Heart right ventricle (tissue), 16 donors: ENCODE measurements at regions not wholly inside any gene's neighbourhood (a gene's known extent, or its start where the extent isn't known, plus 50 kb on each side); places are given as distances from the start of the nearest gene placed in this dataset.

Experiments
- ATAC-seq, 8 donors: fragments of 200-7000 bp; cut with Tn5 transposase; one replicate each; pipeline ENCODE4 v1.9.1; 2020; ENCODE audit warnings: mild to moderate bottlenecking in 8 of 8, moderate library complexity in 8 of 8, moderate number of reproducible peaks in 1 of 8
- DNase-seq, 2 donors: peaks; one replicate each; pipeline ENCODE4 v3.0.0-alpha.2; 2020
- H3K27ac ChIP-seq, 10 donors: fragments of 200-600 bp; sonication (generic) in 2 of 10; one replicate each; pipeline versions ENCODE4 v1.5.0 to v1.8.0; 2020 to 2022; ENCODE audit warnings: mild to moderate bottlenecking in 3 of 10
- H3K27me3 ChIP-seq, 7 donors: fragments of 200-600 bp; one replicate each; pipeline ENCODE4 v1.8.0; 2021 to 2022; ENCODE audit warnings: mild to moderate bottlenecking in 2 of 7
- H3K36me3 ChIP-seq, 9 donors: fragments of 200-600 bp; sonication (generic) in 1 of 9; one replicate each; pipeline versions ENCODE4 v1.5.0 to v1.8.0; 2020 to 2022; ENCODE audit warnings: mild to moderate bottlenecking in 2 of 9
- H3K4me1 ChIP-seq, 9 donors: fragments of 200-600 bp; sonication (generic) in 1 of 9; one replicate each; pipeline versions ENCODE4 v1.5.0 to v1.8.0; 2020 to 2022; ENCODE audit warnings: mild to moderate bottlenecking in 4 of 9
- H3K4me3 ChIP-seq, 10 donors: fragments of 200-600 bp; sonication (generic) in 2 of 10; one replicate each; pipeline versions ENCODE4 v1.5.0 to v1.8.0; 2020 to 2022; ENCODE audit warnings: mild to moderate bottlenecking in 7 of 10, moderate library complexity in 2 of 10
- H3K9me3 ChIP-seq, 11 donors: fragments of 200-600 bp in 10 of 11; sonication (generic) in 2 of 11; one replicate each; pipeline versions ENCODE4 v1.5.0 to v1.8.0; 2013 to 2022; ENCODE audit warnings: mild to moderate bottlenecking in 2 of 11, control low read depth in 1 of 11, moderate library complexity in 1 of 11
- WGBS, 2 donors: extraction: QIAGEN DNeasy Blood & Tissue Kit; methylation state at CpG; one replicate each; pipeline ENCODE4 v1.1.7; 2013; ENCODE audit warnings: inconsistent platforms in 1 of 2; 5-methylcytosine and 5-hydroxymethylcytosine counted together
- intact Hi-C, 10 donors: fragments of 100-400 bp; cut with DNase I; formaldehyde crosslinking; loops; one replicate each; pipeline versions ENCODE4 v1.11.1 to v1.14.2; 2022
- TF ChIP-seq, protein P1 (sequence below), 9 donors: fragments of 200-600 bp; sonication (generic) in 2 of 9; IDR thresholded peaks; one replicate each; pipeline versions ENCODE4 v1.5.0 to v1.8.0; 2021 to 2022; ENCODE audit warnings: antibody characterized with exemption in 9 of 9, mild to moderate bottlenecking in 5 of 9, moderate library complexity in 1 of 9
- donor health status: Arrhythmogenic right ventricular cardiomyopathy.
- donor health status: ischemic (EF 13 %, LVEDD 7.1; RV severe dilation, severe dysfunction).
- donor health status: healthy with polysubstance abuse.
- donor health status: DM: no; HTN: yes; CAD: no.
- donor health status: DM: no; HTN: no; CAD: no.
- donor health status: ischemic (EF 25% LVEDD 6.9; RV normal size, moderate dysfunction).
- donor health status: ischemic (EF 25% LVEDD 5.7; RV mildly dilated, moderate dysfunction).
- donor health status: healthy.
- donor health status: DM: yes; HTN: yes; CAD: no.
- donor health status: Ischemic cardiomyopathy.
- donor health status: ischemic (EF 35%, LVEDD 5.7; RV mildly dilated, moderate dysfunction).
- donor health status: nonischemic (EF 11% LVEDD 7.7; RV severe dilation, severe dysfunction).
- donor health status: DM: yes; HTN: yes; CAD: no.
- donor health status: PGD.
- donor health status: ischemic (EF 29% LVEDD 5.4; RV normal size, mild dysfunction).
- donor health status: nonischemic (EF 23%, LVEDD 6.1; RV moderate dilation, normal function).

DNA sequence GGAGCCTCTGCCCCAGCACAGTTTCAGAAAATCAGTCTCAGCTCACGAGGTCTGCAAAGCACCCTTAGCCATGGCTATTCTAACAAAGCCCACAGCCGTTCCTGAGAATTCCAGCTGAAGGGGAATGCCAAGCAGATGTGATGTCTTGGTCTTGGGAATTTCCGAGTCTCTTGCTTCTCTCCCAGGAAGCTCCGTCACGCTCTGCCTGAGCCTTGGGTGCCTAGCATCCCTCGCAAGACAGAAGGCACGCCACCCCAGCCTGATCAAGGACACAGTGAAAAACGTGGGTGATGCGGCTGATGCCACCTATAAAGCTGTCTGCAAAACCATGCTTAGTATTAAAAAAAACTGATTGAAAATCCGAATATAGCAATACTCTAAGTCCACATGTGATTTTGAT is 254.6 kb downstream of the SH3BP4 start:
- H3K4me1 ChIP-seq, result no peaks in the 10 kb centered on the region
- peaks cover 0 to 32% (median 21%) of the 10 kb centered on the region in 7 donors for H3K27me3 ChIP-seq
- TF ChIP-seq, protein P1, sequence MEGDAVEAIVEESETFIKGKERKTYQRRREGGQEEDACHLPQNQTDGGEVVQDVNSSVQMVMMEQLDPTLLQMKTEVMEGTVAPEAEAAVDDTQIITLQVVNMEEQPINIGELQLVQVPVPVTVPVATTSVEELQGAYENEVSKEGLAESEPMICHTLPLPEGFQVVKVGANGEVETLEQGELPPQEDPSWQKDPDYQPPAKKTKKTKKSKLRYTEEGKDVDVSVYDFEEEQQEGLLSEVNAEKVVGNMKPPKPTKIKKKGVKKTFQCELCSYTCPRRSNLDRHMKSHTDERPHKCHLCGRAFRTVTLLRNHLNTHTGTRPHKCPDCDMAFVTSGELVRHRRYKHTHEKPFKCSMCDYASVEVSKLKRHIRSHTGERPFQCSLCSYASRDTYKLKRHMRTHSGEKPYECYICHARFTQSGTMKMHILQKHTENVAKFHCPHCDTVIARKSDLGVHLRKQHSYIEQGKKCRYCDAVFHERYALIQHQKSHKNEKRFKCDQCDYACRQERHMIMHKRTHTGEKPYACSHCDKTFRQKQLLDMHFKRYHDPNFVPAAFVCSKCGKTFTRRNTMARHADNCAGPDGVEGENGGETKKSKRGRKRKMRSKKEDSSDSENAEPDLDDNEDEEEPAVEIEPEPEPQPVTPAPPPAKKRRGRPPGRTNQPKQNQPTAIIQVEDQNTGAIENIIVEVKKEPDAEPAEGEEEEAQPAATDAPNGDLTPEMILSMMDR (IDR thresholded peaks at IDR 0.05), result no peak
- no peak for ATAC-seq
- H3K4me3 ChIP-seq, result no peak overlapping the region
- H3K9me3 ChIP-seq, result peaks cover 0 to 8% (median 0%) of the 10 kb centered on the region in 11 donors
- H3K27ac ChIP-seq, result no peak overlapping the region
- H3K36me3 ChIP-seq, result no peaks in the 10 kb centered on the region
- 76 to 82% methylated on average over 10 of the region's 10 CpGs for WGBS, 2 donors
- intact Hi-C loops, result no loop called here
- DNase-seq, result no peak

DNA sequence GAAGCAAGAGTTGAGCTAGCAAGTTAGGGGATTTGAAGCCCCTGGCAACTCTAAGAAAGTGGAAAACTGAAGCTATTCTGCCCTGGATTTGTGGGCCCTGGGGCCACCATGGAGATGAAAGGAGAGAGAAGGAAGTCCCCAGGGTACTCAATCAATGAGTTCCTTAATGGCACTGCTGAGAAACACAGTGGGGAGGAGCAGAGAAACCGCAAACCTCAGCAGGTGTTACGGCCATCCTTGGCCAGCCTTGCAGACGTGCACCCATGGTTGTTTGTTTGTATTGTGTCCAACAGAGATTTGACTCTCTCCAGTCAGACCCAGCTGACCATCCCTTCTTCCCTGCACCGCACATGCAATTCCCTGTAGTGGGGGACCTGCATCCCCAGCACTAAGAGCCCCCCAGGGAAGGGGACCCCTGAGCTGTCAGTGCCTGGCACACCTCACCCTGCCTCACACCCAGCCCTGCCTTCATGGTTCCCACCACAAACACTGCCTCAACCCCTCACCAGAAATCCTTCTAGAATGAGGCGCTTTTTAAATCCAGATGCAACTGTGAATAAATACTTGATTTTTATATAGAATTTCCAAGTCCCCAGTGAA is 255.3 kb downstream of the SH3BP4 start:
- WGBS, 2 donors, result 52 to 61% methylated on average over 5 of the region's 5 CpGs
- H3K4me3 ChIP-seq, result no peak overlapping the region
- no peak for ATAC-seq
- H3K4me1 ChIP-seq, result no peaks in the 10 kb centered on the region
- no peak for DNase-seq
- H3K27me3 ChIP-seq, result peaks cover 0 to 32% (median 21%) of the 10 kb centered on the region in 7 donors
- TF ChIP-seq, protein P1 (IDR thresholded peaks at IDR 0.05), result no peak
- H3K9me3 ChIP-seq, result peaks cover 0 to 8% (median 0%) of the 10 kb centered on the region in 11 donors
- intact Hi-C loops, result no loop called here
- H3K27ac ChIP-seq, result no peak overlapping the region
- no peaks in the 10 kb centered on the region for H3K36me3 ChIP-seq

DNA sequence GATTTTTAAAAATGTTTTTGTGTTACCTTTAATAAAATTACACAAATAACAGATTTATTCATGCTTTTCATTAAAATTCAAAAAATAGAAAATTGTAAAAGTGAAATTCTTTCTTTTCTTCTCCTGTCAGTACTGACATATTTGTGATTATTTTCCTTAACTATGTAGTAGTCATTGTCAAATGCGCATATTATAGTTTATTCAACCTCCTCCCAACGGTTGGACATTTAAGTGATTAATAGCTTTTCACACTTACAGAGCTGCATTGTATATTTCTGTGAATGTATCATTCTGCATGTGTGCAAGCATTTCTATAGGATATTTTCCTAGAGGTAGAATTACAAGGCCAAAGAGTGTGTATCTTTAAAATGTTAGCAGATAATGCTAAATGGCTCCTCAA is 259.2 kb downstream of the SH3BP4 start:
- ATAC-seq (no peak), DNase-seq (no peak)
- intact Hi-C loops, result no loop called here
- H3K9me3 ChIP-seq, result peaks cover 0 to 8% (median 0%) of the 10 kb centered on the region in 11 donors
- no peak overlapping the region for H3K27ac ChIP-seq
- WGBS, 2 donors, result 35 to 43% methylated on average over 2 of the region's 2 CpGs
- no peaks in the 10 kb centered on the region for H3K36me3 ChIP-seq
- no peak overlapping the region for H3K4me3 ChIP-seq
- peaks cover 0 to 34% (median 23%) of the 10 kb centered on the region in 7 donors for H3K27me3 ChIP-seq
- H3K4me1 ChIP-seq, result no peaks in the 10 kb centered on the region
- TF ChIP-seq, protein P1 (IDR thresholded peaks at IDR 0.05), result no peak

DNA sequence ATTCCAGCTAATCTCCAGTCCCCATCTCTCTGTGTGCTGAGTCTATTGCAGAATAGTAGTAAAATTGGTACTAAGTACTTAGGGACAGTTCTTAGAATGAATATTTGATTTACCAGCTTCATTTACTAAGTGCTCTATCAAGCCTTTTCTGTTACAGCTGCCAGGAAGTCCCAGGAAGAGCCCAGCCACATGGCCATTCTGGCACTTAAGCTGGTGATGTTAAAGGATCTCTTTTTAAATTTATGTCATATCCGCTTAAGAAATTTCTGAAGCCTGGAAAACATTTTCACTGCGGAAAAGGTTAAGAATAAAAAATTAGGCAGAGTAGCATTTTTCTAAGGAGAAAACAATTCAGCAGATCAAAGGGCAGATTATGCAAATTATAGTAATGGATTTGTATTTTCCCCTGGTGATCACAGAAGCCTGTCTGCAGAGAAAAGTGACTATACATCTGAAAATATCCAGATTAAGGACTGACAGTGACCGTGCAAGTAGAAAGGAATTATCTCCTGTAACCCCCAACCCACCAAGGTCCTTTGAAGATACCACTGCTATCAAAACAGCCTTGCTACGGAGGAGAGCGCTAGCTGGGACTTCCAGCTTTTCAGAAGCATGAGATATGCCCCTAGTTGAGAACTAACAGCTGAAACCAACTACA is 260.8 kb downstream of the SH3BP4 start:
- WGBS, 2 donors, result 56 to 62% methylated on average over 5 of the region's 5 CpGs
- Histone ChIP-seq H3K27ac (no peak overlapping the region), H3K9me3 (peaks cover 0 to 8% (median 0%) of the 10 kb centered on the region in 11 donors), H3K4me3 (no peak overlapping the region), H3K27me3 (peaks cover 0 to 21% (median 10%) of the 10 kb centered on the region in 7 donors), H3K4me1 (no peaks in the 10 kb centered on the region), H3K36me3 (no peaks in the 10 kb centered on the region)
- DNase-seq, result no peak
- ATAC-seq, result no peak
- TF ChIP-seq, protein P1 (IDR thresholded peaks at IDR 0.05), result no peak
- intact Hi-C loops, result no loop called here
